ENCODE measurements at regions not wholly inside any gene's neighbourhood (a gene's known extent, or its start where the extent isn't known, plus 50 kb on each side); places are given as distances from the start of the nearest gene placed in this dataset.

- no peak for TF ChIP-seq PATZ1 (CRISPR knock-in tag; IDR thresholded peaks at IDR 0.05; ENCODE audit: borderline replicate concordance)
- no peak for TF ChIP-seq TSHZ2 (CRISPR knock-in tag; IDR thresholded peaks at IDR 0.05)
- TF ChIP-seq GLIS3 (CRISPR knock-in tag; IDR thresholded peaks at IDR 0.05): no peak
- no peak for TF ChIP-seq ISL1 (CRISPR knock-in tag; IDR thresholded peaks at IDR 0.05)
- TF ChIP-seq ZFP30 (CRISPR knock-in tag; IDR thresholded peaks at IDR 0.05): no peak
- TF ChIP-seq POU6F1 (CRISPR knock-in tag; IDR thresholded peaks at IDR 0.05; ENCODE audit: borderline replicate concordance, low read depth): no peak
- no peak for TF ChIP-seq ZFP3 (CRISPR knock-in tag; IDR thresholded peaks at IDR 0.05)
- TF ChIP-seq ARNTL (CRISPR knock-in tag; IDR thresholded peaks at IDR 0.05; ENCODE audit: borderline replicate concordance, low read depth): no peak
- TF ChIP-seq ZC3H10 (CRISPR knock-in tag; IDR thresholded peaks at IDR 0.05): no peak
Measured at GRCh38 chr16:51822471-51822870, 671.4 kb upstream of the SALL1 start.
